PFSK-1 (cell line): ENCODE measurements at regions not wholly inside any gene's neighbourhood (a gene's known extent, or its start where the extent isn't known, plus 50 kb on each side); places are given as distances from the start of the nearest gene placed in this dataset.

Source experiments
- FOXP2 ChIP-seq: optimal IDR thresholded peaks from 2 replicates; pipeline ENCODE3; 2011; ENCODE audit warnings: borderline replicate concordance, control low read depth, inconsistent platforms; ENCODE audit not compliant: insufficient read depth; ENCODE audit errors: extremely low read length, extremely low read depth
- POLR2AphosphoS5 ChIP-seq: IDR thresholded peaks from 2 replicates; pipeline ENCODE4 v1.6.1; 2012; ENCODE audit warnings: low read depth, mild to moderate bottlenecking, control low read depth, low read length, moderate library complexity
- REST ChIP-seq, 2 experiments: IDR thresholded peaks; 2 replicates each; pipeline versions ENCODE4 v1.6.1 to v1.8.0; 2011 to 2012; ENCODE audit warnings: low read depth in 2 of 2, low read length in 2 of 2, control low read depth in 1 of 2, inconsistent platforms in 1 of 2, mild to moderate bottlenecking in 1 of 2, moderate library complexity in 1 of 2; ENCODE audit not compliant: insufficient read depth in 1 of 2
- SIN3A ChIP-seq: IDR thresholded peaks from 2 replicates; pipeline ENCODE4 v1.6.1; 2012; ENCODE audit warnings: mild to moderate bottlenecking, low read length, moderate library complexity, borderline replicate concordance; ENCODE audit not compliant: insufficient read depth

GRCh38 chr21:16695074-16695473 is 817.8 kb upstream of the CXADR start:
- TF ChIP-seq POLR2AphosphoS5: no peak
- TF ChIP-seq SIN3A: no peak
- no peak for TF ChIP-seq REST (IDR thresholded peaks at IDR 0.05; ENCODE audit: insufficient read depth in 1 of 2, low read depth in 2 of 2, low read length in 2 of 2)
- no peak for TF ChIP-seq FOXP2
